Activated CD4-positive, alpha-beta T cell treated with anti-CD3 and anti-CD28 coated beads for 48 hours (primary cell): ENCODE measurements at regions not wholly inside any gene's neighbourhood (a gene's known extent, or its start where the extent isn't known, plus 50 kb on each side); places are given as distances from the start of the nearest gene placed in this dataset.
"Not testable (repeated sequence)": the region's sequence is repeated elsewhere in the genome, so short reads cannot be mapped to it uniquely, and the experiment has no call there.

Experiments
- DNase-seq: peaks from one replicate; pipeline ENCODE4 v3.0.0-alpha.2; 2020

GRCh38 chr14:34085695-34086094 is 134.8 kb upstream of the EGLN3 start:
- no peak for DNase-seq

GRCh38 chr14:34081576-34082136 is 130.8 kb upstream of the EGLN3 start:
- no peak for DNase-seq

- no peak for DNase-seq
Observed at GRCh38 chr14:34081101-34081575, 130.3 kb upstream of the EGLN3 start.

GRCh38 chr14:34079643-34080042 is 128.8 kb upstream of the EGLN3 start:
- DNase-seq, result not testable (repeated sequence)

GRCh38 chr14:34078117-34078743 is 127.4 kb upstream of the EGLN3 start:
- DNase-seq, result no peak

GRCh38 chr14:34075826-34076225 is 125.0 kb upstream of the EGLN3 start:
- DNase-seq, result no peak

GRCh38 chr14:34075042-34075744 is 124.3 kb upstream of the EGLN3 start:
- DNase-seq, result no peak

GRCh38 chr14:34072921-34073320 is 122.0 kb upstream of the EGLN3 start:
- DNase-seq, result no peak

- DNase-seq, result no peak
Observed at GRCh38 chr14:34072401-34072800, 121.5 kb upstream of the EGLN3 start.

GRCh38 chr14:34070917-34071407 is 120.1 kb upstream of the EGLN3 start:
- no peak for DNase-seq

- DNase-seq, result no peak
Observed at GRCh38 chr14:34069854-34070582, 119.1 kb upstream of the EGLN3 start.

- no peak for DNase-seq
Observed at GRCh38 chr14:34067587-34067986, 116.7 kb upstream of the EGLN3 start.

GRCh38 chr14:34065690-34066391 is 115.0 kb upstream of the EGLN3 start:
- no peak for DNase-seq

GRCh38 chr14:34065236-34065635 is 114.4 kb upstream of the EGLN3 start:
- no peak for DNase-seq

GRCh38 chr14:34064349-34064748 is 113.5 kb upstream of the EGLN3 start:
- DNase-seq, result no peak

GRCh38 chr14:34063470-34064164 is 112.7 kb upstream of the EGLN3 start:
- DNase-seq, result no peak

- no peak for DNase-seq
Observed at GRCh38 chr14:34063042-34063441, 112.2 kb upstream of the EGLN3 start.

- no peak for DNase-seq
Observed at GRCh38 chr14:34062353-34062973, 111.6 kb upstream of the EGLN3 start.

- no peak for DNase-seq
Observed at GRCh38 chr14:34060651-34060999, 109.8 kb upstream of the EGLN3 start.

GRCh38 chr14:34059925-34060650 is 109.2 kb upstream of the EGLN3 start:
- peak; percentile 60 for DNase-seq
